Adipocyte (in vitro differentiated cells): ENCODE measurements at regions not wholly inside any gene's neighbourhood (a gene's known extent, or its start where the extent isn't known, plus 50 kb on each side); places are given as distances from the start of the nearest gene placed in this dataset.

Experiments
- DNase-seq: peaks from one replicate; pipeline ENCODE4 v3.0.0-alpha.2; 2015; ENCODE audit warnings: low read depth
- H3K27me3 ChIP-seq: replicated peaks from 2 replicates; pipeline ENCODE4 v1.7.0; 2013; ENCODE audit warnings: mild to moderate bottlenecking, low read length, moderate library complexity; ENCODE audit not compliant: control insufficient read depth, insufficient read depth
- H3K36me3 ChIP-seq: 2 replicates; pipeline ENCODE4 v1.7.0; 2013; ENCODE audit warnings: low read length, mild to moderate bottlenecking, moderate library complexity; ENCODE audit not compliant: control insufficient read depth, insufficient read depth, severe bottlenecking
- H3K4me1 ChIP-seq: 2 replicates; pipeline ENCODE4 v1.7.0; 2013; ENCODE audit warnings: mild to moderate bottlenecking, low read length, moderate library complexity; ENCODE audit not compliant: control insufficient read depth, insufficient read depth
- H3K4me3 ChIP-seq: 2 replicates; pipeline ENCODE4 v1.7.0; 2013; ENCODE audit warnings: mild to moderate bottlenecking, low read length, moderate library complexity
- H3K9ac ChIP-seq: 2 replicates; pipeline ENCODE4 v1.7.0; 2013; ENCODE audit warnings: mild to moderate bottlenecking, low read length, moderate library complexity
- H3K9me3 ChIP-seq: 2 replicates; pipeline ENCODE4 v1.7.0; 2013; ENCODE audit warnings: mild to moderate bottlenecking, low read length, moderate library complexity; ENCODE audit not compliant: control insufficient read depth

- no peaks in the 10 kb centered on the region for H3K9me3 ChIP-seq
- no peak overlapping the region for H3K4me3 ChIP-seq
- H3K9ac ChIP-seq, result no peak overlapping the region
- H3K27me3 ChIP-seq, result no peaks in the 10 kb centered on the region
- H3K4me1 ChIP-seq, result no peaks in the 10 kb centered on the region
- H3K36me3 ChIP-seq, result no peaks in the 10 kb centered on the region
- DNase-seq, result no peak
Observed at GRCh38 chr16:8489580-8489979, 100.7 kb downstream of the TMEM114 start.

GRCh38 chr16:8486985-8487384 lies 103.3 kb downstream of the TMEM114 start:
- H3K9me3 ChIP-seq, result no peaks in the 10 kb centered on the region
- no peak for DNase-seq
- no peak overlapping the region for H3K4me3 ChIP-seq
- no peaks in the 10 kb centered on the region for H3K27me3 ChIP-seq
- H3K9ac ChIP-seq, result no peak overlapping the region
- H3K4me1 ChIP-seq, result no peaks in the 10 kb centered on the region
- H3K36me3 ChIP-seq, result no peaks in the 10 kb centered on the region

- Histone ChIP-seq H3K36me3 (no peaks in the 10 kb centered on the region), H3K9ac (no peak overlapping the region), H3K9me3 (no peaks in the 10 kb centered on the region), H3K4me1 (no peaks in the 10 kb centered on the region), H3K27me3 (no peaks in the 10 kb centered on the region), H3K4me3 (no peak overlapping the region)
- DNase-seq, result no peak
Observed at GRCh38 chr16:8483396-8483795, 106.9 kb downstream of the TMEM114 start.

- Histone ChIP-seq H3K36me3 (no peaks in the 10 kb centered on the region), H3K9me3 (no peaks in the 10 kb centered on the region), H3K4me1 (no peaks in the 10 kb centered on the region), H3K9ac (no peak overlapping the region), H3K4me3 (no peak overlapping the region), H3K27me3 (no peaks in the 10 kb centered on the region)
- DNase-seq, result no peak
Observed at GRCh38 chr16:8481810-8482209, 108.5 kb downstream of the TMEM114 start.

DNA sequence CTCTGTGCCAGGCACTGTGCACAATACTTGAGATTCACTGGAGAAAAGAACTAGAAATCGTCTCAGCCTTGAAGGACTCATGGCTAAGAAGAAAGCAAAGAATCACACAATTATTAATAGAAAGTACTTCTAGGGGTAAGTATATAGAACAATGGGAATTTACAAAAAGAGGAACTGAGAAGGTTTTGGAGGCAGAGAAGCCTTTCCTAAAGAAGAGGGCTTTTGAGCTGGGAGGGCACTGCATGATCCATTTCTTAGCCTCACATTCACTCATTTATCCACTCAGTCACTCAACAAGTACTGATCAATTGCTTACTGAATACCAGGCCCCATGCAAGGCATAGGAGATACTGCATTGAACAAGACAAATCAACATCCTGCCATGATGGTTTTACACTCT lies 113.5 kb downstream of the TMEM114 start:
- no peak for DNase-seq
- Histone ChIP-seq H3K9ac (no peak overlapping the region), H3K9me3 (no peaks in the 10 kb centered on the region), H3K36me3 (no peaks in the 10 kb centered on the region), H3K4me3 (no peak overlapping the region), H3K27me3 (no peaks in the 10 kb centered on the region), H3K4me1 (no peaks in the 10 kb centered on the region)

DNA sequence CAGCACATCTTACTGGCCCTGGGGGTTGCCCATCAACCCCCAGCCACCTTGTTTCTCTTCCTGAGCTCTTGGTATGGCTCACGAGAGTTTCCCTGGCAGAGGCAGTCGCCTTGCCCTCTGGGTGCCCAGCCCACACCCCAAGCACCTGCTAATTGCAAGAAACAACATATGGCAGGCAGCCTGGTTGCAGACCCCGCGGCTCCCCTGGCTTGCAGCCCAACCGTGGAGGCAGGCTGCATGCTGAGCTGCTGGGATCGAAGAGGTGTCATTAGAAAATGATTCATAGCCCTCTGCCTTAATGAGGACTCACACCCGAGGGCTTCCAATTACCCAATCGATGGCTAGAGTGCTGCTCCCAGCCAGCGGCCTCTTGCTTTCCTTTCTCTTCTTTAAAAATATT lies 115.7 kb downstream of the TMEM114 start:
- DNase-seq, result no peak
- H3K4me1 ChIP-seq, result no peaks in the 10 kb centered on the region
- H3K27me3 ChIP-seq, result no peaks in the 10 kb centered on the region
- no peaks in the 10 kb centered on the region for H3K9me3 ChIP-seq
- H3K36me3 ChIP-seq, result no peaks in the 10 kb centered on the region
- no peak overlapping the region for H3K4me3 ChIP-seq
- H3K9ac ChIP-seq, result no peak overlapping the region

- DNase-seq, result no peak
- Histone ChIP-seq H3K9ac (no peak overlapping the region), H3K4me3 (no peak overlapping the region), H3K4me1 (no peaks in the 10 kb centered on the region), H3K9me3 (no peaks in the 10 kb centered on the region), H3K27me3 (no peaks in the 10 kb centered on the region), H3K36me3 (no peaks in the 10 kb centered on the region)
Observed at GRCh38 chr16:8469102-8469778, 121.1 kb downstream of the TMEM114 start.

GRCh38 chr16:8464979-8465378 lies 125.3 kb downstream of the TMEM114 start:
- Histone ChIP-seq H3K27me3 (no peaks in the 10 kb centered on the region), H3K4me1 (no peaks in the 10 kb centered on the region), H3K9me3 (no peaks in the 10 kb centered on the region), H3K36me3 (no peaks in the 10 kb centered on the region), H3K4me3 (no peak overlapping the region), H3K9ac (no peak overlapping the region)
- DNase-seq, result no peak

GRCh38 chr16:8459085-8459733 lies 131.1 kb downstream of the TMEM114 start:
- DNase-seq, result no peak
- Histone ChIP-seq H3K4me1 (no peaks in the 10 kb centered on the region), H3K9me3 (peaks cover 7% of the 10 kb centered on the region), H3K27me3 (no peaks in the 10 kb centered on the region), H3K9ac (no peak overlapping the region), H3K36me3 (no peaks in the 10 kb centered on the region), H3K4me3 (no peak overlapping the region)

DNA sequence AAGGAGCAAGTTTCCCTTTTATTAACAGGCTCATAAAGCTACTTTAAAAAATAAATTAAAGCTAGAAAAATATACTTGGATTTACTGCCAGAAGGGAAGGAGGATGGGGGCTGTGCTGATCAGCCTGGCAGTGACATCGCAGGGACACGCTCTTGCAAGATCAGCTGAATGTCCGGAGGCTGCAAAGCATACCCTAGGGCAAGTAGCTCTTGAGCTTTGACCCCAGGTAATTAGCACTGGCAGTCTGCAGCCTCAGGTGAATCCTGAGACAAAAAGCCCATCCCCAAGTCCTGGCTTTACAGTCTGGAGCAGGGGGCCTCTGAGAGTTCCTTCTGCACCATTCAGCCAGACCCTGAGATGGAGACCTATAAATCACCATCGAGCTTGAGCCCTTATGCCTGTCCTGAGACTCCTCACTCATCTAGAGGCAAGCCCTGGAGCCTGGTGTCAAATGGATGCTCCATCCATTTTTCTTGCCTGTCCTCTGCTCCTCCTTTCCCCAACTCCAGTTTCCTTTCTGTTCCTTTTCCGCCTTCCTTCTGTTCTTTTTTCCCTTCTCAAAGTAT lies 131.7 kb downstream of the TMEM114 start:
- Histone ChIP-seq H3K4me3 (no peak overlapping the region), H3K9ac (no peak overlapping the region), H3K27me3 (no peaks in the 10 kb centered on the region), H3K9me3 (peaks cover 7% of the 10 kb centered on the region), H3K4me1 (no peaks in the 10 kb centered on the region), H3K36me3 (no peaks in the 10 kb centered on the region)
- DNase-seq, result no peak

- Histone ChIP-seq H3K9me3 (peaks cover 7% of the 10 kb centered on the region), H3K9ac (no peak overlapping the region), H3K27me3 (no peaks in the 10 kb centered on the region), H3K4me3 (no peak overlapping the region), H3K4me1 (no peaks in the 10 kb centered on the region), H3K36me3 (no peaks in the 10 kb centered on the region)
- DNase-seq, result no peak
Observed at GRCh38 chr16:8453359-8453758, 137.0 kb downstream of the TMEM114 start.
